NCI-H510A treated with DMSO at 0.1 percent for 48 hours (cell line): ENCODE measurements at regions not wholly inside any gene's neighbourhood (a gene's known extent, or its start where the extent isn't known, plus 50 kb on each side); places are given as distances from the start of the nearest gene placed in this dataset.

Experiments
- DNase-seq: peaks from one replicate; lab custom pipeline; 2025; lab: John Stamatoyannopoulos, UW

DNA sequence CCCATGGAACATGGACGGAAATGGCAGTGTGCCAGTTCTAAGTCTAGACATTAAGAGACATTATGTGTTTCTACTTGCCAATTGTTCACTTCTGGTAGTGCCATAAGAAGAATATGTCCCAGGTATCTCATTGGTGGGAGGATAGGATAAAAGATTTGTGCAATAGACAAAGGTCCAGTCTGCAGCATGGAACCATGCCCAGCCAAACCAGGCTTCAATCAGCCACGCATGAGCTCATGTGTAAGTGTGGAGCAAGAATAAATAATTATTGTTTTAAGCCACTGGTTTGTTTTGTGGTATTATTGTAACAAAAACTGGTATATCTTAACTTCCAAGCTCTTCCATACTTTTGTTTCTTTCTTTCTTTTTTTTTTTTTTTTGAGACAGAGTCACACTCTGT is 153.6 kb upstream of the CTTNBP2 start:
- DNase-seq, result no peak

DNA sequence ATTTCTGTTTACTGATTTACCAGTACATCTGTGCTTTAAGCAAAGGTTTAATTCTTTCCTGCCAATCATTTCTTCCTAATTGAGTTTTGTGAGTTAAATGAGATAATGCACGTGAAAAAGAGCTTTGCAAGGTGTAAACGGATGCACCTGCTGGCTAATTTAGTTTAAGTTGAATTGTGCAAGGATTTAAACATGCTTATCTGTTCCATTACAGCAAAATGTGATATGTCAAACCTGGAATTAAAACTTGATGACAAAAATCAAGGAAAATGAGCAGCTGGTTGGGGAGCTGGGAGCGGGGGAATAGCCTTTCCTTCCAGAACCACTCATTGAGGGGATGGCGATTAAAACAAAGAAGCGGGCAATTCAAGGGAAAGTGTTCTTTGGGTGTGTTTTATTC is 155.0 kb upstream of the CTTNBP2 start:
- no peak for DNase-seq

DNA sequence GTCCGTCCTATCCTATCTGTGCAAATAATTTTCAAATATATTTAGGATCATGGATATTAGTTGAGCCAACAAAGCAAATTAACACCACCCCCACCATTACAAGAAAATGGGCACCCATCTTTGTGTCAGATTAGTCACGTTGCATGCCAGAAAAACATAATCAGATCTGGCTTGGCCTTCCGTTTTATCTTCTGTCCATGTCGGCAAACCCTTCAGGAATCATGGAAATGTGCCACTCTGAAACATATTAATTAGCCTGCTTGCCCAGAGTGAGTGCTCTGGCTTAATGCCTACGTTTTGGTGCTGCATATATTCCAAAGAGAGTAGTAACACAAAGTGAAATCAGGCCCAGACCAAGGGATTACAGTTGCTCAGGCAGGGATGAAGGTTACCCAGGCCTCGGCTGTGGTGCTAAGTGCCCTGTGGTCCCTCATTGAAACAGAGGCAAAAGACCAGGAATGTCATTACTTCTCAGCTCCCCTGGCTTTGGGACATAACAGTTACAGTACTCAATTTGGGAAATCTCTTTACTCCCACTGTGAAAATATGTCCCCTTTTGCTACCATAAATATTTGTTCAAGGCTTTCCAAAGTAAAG is 154.0 kb upstream of the LSM8 start:
- DNase-seq, result no peak

DNA sequence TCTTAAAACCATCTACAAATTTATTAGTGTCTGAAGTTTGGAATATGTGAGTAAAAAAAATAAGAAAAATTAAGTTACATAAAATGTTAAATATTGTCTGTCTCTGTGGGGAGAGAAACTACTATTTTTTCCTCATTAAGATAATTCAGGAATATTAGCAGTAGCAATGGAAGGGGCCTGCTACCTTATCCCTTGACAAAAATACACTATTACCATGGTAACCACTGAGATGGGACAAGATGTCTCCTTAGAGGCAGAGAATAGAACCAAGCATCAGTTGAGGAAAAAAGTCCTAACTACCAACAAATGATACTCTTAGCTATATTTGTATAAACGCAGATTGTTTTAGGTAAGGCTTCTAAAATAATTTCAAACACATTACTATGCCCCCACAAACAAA is 150.7 kb upstream of the LSM8 start:
- no peak for DNase-seq

DNA sequence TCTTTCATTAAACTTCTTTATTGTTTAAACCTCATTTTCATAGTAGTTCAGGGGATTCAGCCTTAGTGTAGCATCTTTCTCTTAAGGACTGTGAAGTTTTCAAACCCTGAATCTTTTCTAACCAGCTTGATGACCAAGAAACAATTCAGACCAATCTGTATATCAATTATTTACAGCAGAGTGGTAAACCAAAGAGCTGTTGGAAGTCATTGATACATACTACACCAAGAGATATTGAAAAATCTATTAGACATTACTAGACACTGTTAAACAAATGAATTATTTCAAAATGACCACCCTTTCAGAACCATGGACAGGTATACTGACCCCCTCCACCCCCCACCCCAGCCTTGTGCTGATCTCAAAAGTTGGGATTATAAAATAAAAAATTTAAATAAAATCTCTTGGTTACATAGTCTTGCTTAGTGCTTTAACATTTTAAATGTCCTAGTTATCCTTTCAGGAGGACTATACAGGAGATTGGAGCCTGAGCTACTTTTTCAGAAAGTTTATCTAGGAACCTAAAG is 143.9 kb upstream of the LSM8 start:
- no peak for DNase-seq

DNA sequence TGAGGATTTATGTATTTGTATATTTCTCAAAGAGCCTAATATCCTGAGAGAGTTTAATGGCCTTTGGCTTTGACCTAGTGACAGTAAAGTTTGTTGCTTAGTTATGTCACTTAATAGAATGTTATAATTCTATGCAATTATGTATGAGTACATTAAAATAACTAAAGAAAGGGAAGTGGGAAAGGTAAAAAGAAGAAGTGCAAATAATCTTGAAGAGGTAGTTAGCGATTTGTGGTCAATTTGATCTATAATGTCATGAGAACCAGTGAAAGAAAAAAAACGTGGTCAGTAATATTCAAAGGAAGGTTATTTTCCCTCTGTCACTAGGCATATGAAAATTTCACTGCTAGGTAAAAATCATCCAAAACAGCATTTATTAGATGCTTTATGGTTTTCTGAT is 143.4 kb upstream of the LSM8 start:
- DNase-seq, result no peak

DNA sequence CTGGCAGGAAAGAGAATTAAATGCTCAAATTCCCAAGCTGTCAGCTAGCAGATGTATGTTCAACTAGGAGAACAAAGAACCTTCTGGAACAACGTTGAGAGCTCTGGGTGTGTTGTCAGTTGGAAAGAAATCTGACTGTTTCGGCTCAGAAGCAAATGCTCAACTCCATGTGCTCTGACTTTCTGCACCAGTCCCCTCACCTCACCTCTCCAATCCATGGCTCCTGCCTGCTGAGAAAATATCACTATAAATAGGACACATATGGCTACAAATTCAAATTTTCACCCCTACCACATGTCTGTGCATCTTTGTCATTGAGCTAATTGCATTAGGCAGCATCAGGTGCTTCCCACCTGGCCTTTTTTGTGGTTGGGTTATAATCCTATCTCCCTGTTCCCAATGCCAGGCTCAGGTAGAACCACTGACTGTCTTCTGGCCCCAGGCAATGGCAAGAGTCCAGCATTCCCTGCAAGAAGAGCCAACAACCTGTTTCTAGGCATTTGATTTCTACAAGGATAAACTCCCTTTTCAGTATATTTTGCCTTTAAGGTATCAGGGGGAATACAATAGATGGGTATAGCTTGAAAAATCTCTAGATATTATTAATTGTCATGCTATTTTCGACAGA is 142.6 kb upstream of the LSM8 start:
- no peak for DNase-seq

DNA sequence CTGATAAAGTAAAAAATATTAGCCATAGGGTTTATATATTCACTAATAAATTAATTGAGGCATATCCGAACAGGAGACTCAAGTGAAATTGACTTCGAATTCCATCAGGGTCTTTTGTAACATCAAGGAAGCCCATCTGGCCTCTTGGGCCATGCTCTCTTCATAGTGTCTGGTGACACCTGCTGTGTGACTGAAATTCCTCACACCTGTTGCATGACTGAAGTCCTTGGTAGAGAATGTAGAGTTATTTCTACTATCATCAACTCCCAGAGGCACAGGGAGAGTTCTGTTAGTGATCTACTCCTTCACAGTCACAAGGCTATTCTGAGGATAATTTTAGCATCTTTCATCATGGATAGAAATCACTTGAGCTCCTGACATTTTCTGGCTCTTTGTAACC is 138.3 kb upstream of the LSM8 start:
- no peak for DNase-seq

DNA sequence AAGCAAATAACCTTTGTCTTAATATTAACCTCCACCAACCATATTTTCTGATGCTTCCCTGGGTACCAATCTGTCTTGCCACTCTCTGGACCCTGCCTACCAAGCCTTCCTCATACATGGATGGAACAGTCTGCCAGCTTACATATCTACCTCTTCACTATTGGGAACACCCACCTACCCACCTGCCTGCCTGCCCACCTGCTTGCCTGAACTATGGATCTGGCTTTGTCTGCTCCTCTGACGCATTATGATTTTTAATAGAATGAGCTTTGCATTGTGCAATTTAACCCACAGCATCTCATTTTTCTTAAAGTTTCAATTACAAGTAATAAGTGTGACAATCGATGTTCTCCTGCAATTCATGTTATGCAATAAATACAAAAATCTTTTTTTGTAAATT is 137.9 kb upstream of the LSM8 start:
- no peak for DNase-seq

DNA sequence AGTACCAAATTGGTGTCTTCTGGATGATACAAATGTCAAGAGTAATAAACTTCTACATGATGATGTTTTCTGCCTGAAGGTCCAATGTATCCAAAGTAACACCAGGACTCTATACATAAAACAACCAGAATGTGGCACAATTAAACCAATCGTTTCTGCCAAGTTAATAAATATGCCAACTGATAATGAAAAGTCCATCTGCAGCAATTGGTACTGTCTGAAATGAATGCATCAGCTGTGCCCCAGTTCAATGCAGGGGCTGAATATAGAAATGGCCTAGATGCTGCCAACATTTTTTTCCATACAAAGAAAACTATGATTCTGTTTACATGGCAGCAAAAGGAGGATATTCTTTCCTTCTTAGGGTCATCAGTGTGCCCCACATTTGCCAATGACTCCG is 137.2 kb upstream of the LSM8 start:
- DNase-seq, result no peak

DNA sequence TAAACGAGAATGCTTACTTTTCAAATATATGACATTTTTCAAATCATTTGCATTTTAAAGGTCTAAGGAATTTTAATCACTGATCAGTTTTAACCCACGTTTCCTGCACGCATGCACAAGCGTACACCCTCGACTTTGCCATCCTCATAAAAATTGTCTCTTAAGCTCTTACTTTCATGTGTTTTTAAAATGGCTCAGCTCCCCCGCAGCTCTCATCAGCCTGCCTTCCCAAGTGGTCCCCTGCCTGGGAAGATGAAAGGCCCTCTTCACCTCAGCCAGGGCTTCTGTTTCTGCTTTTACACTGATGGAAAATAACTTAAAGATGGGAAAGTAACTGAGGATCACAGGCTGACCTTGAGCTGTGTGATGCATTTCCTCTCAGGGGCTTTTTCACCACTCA is 131.6 kb upstream of the LSM8 start:
- DNase-seq, result no peak

DNA sequence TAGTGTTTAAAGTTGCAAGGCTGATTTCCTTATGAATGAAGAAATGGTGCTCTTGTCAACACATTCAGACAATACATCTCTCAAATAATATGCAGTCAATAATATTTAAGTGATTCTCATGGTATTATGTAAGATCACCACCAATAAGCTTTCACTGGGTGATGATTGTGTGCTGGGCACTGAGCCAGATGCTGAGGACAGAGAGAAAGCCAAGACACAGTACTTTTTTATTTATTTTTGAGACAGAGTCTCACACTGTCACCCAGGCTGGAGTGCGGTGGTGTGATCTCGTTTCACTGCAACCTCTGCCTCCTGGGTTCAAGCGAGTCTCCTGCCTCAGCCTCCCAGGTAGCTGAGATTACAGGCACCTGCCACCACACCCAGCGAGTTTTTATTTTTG is 130.6 kb upstream of the LSM8 start:
- DNase-seq, result no peak

DNA sequence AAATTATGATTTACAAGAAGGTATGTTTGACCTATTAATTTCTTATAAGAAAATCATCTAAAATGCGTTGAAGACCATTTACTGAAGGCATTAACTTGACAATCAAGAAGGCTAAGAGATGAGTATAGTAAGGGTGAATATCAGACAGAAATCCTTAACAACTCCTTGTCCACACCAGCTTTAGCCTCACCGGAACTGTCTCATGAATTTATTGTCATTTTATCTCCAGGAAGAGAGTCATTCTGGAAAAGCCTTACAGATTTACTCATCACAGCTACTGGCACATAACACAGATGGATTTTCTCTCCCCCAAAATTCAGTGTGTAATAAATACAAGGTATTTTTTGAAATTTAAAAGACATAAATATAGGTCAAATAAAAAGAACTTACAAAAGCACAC is 129.4 kb upstream of the LSM8 start:
- no peak for DNase-seq

DNA sequence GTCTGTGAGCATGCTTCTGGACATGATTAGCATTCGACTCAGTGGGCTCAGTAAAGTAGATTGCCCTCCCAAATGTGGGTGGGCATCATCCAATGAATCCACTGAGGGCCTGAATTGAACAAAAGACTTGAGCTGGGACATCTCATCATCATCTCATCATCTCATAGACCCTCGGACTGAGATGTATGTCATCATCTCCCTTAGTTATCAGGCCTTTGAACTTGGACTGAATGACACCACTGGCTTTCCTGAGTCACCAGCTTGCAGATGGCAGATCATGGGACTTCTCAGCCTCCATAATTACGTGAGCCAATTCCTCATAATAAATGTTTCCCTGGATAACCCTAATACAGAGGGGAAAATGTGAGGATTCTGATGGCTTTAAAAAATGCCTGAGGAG is 128.3 kb upstream of the LSM8 start:
- DNase-seq, result no peak

DNA sequence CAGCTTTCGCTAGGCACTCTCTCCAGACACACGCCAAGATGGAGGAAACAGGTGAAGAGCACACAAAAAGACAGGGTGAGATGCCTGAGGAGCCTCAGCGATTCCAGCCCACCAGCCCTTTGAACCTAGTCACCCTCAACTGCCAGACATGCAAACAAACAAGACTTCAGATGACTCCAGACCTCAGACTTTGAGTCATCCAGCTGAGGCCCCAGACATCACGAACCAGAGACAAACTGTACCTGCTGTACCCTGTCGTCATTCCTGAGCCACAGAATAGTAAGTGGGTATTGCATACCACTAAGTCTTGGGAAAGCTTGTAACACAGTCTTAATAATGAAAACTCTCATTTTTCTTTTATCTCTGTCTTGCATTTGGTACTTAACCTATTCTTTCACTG is 126.6 kb upstream of the LSM8 start:
- DNase-seq, result no peak

DNA sequence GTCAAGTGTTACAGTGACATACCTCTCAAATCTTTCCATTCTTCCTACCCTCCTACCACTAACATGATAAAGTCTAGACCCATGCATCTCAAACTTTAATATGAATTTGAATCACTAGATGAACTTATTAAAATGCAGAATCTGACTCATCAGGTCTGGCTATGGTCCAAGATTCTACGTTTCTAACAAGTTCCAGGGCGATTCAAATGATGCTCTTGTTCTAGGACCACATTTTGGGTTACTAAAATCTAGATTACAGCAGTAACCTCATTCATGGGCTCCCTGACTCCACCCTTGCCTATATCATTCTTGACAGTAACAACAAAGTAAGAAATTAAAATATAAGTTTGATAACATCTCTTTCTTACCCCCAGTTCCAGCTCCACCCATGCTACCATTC is 124.8 kb upstream of the LSM8 start:
- DNase-seq, result no peak

DNA sequence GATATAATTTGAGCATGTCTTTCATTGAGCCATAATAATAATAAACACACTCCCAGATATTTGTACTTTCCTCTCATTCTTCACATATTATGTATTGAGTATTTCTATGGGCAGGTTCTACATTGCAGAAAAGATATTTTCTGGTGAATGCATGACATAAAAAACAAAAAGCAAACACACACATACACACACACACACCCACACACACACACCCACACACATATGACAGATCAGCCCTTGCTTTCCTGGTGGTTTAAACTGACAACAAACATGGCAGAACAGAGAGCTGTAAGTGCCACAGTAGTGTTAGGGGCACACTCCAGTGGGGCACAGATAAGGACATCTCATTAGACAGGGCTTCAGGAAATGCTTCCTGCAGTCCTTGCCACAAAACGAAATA is 123.3 kb upstream of the LSM8 start:
- DNase-seq, result no peak

DNA sequence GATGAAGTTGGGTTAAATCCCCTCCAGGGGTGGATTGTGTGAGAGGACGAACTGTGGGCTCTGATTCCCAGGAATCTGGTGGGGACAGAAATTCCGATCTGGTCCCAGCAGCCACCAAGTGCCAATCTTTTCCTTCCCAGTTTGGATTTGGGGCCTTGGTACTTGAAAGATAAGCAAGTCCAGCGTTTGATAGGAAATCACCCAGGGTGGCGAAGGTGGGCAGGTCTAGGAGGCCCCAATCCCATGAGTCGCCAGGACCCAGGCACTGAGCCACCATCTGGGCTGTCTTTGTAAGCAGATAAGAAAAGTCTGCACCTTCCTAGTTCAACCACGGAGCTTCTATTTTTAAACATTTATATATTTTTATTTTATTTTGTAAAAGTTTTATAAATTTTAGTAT is 122.6 kb upstream of the LSM8 start:
- no peak for DNase-seq

DNA sequence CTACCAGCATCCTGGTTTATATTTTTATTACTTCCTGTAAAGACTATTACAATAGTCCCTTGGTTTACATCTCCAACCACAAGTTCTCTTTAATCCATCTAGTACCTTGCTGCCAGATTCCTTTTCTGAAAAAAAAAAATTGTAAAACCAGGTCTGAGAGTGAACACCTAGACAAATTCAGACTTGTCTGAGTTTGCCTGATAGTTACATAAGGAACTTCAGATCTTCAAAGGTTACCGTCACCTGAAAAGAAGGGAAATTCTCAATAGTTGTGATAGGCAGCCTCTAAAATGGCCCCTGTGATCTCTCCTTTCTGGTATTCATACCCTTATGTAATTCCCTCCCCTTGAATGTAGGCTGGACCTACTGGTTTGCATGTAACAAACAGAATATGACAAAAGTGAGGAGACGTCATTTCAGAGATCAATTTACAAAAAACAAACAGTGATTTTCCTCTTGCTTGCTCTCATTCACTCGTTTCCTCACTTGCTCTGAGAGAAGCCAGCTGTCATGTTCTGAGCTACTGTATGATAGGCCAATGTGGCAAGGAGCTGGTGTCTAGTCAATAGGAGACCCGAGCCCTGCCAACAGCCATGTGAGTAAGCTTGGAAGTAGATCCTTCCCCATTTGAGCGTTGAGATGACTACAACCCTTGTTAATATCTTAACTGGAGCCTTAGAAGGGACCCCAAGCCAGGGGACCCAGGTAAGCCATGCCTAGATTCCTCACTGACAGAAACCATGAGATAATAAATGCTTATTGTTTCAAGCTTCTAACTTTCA is 110.9 kb upstream of the LSM8 start:
- no peak for DNase-seq

DNA sequence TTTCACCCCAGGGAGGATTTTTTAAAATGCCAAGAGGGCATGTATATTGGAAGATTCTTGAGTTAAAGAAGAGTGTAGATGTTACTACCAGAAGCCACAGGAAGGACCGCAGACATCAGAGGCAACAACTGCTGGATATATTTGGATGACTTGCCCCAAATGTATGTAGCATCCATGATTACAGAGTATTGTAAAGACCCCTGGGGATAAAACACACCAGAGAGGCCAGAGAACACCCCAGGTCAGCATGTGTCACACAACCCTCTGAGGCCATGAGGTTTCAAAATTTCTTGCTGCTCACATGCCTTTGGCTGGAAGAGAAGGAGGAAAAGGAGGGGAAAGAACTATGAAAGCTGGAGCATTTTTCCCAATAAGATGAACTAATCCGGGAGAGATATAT is 108.0 kb upstream of the LSM8 start:
- no peak for DNase-seq

DNA sequence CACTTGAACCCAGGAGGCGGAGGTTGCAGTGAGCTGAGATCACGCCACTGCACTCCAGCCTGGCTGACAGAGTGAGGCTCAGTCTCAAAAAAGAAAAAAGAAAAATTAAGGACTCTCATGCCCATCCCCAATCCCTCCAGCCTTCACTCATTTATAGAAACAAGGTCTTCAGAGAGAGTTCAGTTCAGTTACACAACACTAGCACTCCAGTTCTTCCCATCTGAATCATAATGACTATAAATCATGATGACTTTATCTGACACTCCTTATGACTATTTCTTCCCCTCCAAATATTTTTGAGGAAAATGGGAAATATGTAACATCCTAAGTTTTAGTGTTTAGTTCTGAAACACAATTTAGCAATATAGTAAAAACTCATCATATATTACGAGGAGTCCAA is 107.4 kb upstream of the LSM8 start:
- DNase-seq, result no peak

DNA sequence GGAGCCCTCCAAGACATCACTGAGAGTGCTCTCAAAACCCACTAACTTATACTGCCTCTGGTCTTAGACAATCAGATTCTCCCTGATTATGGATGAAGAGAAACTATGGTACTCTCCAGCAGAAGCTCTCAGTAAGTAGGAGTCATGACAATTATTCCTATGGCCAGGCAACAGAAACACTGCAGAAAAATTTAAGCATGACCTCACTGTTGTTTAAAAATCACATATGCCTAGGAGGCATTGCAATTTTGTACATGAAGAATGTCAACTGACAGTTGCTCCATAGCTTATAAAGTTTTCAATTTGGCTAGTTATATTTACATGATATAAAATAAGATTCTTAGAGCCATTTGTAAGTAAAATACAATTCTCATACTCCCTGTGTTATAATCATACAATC is 105.9 kb upstream of the LSM8 start:
- no peak for DNase-seq

DNA sequence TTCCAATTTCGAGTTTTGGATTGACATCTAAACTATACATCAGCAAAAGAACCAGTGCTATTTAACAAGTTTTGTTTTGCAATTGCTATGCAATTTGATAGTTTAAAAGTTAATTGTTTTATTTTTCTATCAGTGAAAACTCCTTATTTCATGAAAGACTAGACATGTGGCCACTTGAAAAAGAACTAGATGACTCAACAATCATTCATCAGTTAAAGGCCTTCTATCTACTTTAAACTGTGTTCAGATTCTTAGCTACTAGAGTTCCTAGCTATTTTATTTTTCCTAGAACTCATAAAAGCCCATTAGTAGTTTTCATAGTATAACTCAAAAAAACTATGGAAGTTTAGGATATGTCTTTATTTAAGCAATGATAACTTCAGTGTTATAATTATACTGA is 104.6 kb upstream of the LSM8 start:
- DNase-seq, result no peak

DNA sequence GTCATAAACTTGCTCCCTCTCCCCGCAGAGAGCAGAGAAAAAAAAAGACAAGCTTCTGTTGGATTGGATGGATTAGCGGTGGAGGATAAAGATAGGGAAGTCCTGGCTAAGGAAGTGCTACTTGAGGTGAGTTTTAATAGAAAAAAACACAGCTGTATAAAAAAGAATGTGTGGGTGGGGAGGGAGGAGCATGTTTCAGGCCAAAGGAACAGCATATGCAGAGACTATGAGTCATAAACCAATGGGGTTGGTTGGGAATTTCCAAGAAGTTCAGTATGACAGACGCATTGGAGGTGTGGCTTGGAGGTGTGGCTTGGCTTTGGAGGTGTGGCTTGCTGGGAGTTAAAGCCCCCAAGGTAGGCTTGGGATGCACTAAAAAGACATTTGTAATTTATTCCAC is 103.0 kb upstream of the LSM8 start:
- no peak for DNase-seq
